Mesenchymal stem cell (in vitro differentiated cells and primary cell): ENCODE measurements at regions not wholly inside any gene's neighbourhood (a gene's known extent, or its start where the extent isn't known, plus 50 kb on each side); places are given as distances from the start of the nearest gene placed in this dataset.
A peak's percentile ranks its signal among the peaks of the same experiment; 100 is the strongest.

Experiments used
- DNase-seq: peaks from one replicate; pipeline ENCODE4 v3.0.0-alpha.2; 2013
- H2AFZ ChIP-seq: one replicate; pipeline ENCODE4 v1.6.1; 2013; ENCODE audit warnings: low read depth, mild to moderate bottlenecking, control low read depth, inconsistent platforms, low read length, moderate library complexity
- H2AK5ac ChIP-seq: 2 replicates; pipeline ENCODE4 v1.6.1; 2013; ENCODE audit warnings: low read length, moderate library complexity, mild to moderate bottlenecking, inconsistent platforms; ENCODE audit not compliant: severe bottlenecking
- H2BK120ac ChIP-seq: one replicate; pipeline ENCODE4 v1.6.1; 2013; ENCODE audit warnings: low read depth, mild to moderate bottlenecking, inconsistent platforms, low read length, moderate library complexity
- H2BK12ac ChIP-seq, 2 experiments: one replicate each; pipeline ENCODE4 v1.6.1; 2013; ENCODE audit warnings: inconsistent platforms in 2 of 2, low read length in 2 of 2, mild to moderate bottlenecking in 2 of 2, moderate library complexity in 2 of 2, control low read depth in 1 of 2
- H2BK15ac ChIP-seq: one replicate; pipeline ENCODE4 v1.6.1; 2013; ENCODE audit warnings: mild to moderate bottlenecking, low read depth, inconsistent platforms; ENCODE audit not compliant: poor library complexity, severe bottlenecking
- H2BK5ac ChIP-seq: 2 replicates; pipeline ENCODE4 v1.6.1; 2013; ENCODE audit warnings: low read depth, mild to moderate bottlenecking, low read length, control low read depth, inconsistent platforms; ENCODE audit not compliant: poor library complexity, severe bottlenecking
- H3K14ac ChIP-seq, 2 experiments: one replicate each; pipeline ENCODE4 v1.6.1; 2013; ENCODE audit warnings: inconsistent platforms in 2 of 2, low read length in 2 of 2, control low read depth in 1 of 2, mild to moderate bottlenecking in 1 of 2, moderate library complexity in 1 of 2
- H3K18ac ChIP-seq, 2 experiments: one replicate each; pipeline ENCODE4 v1.6.1; 2013; ENCODE audit warnings: inconsistent platforms in 2 of 2, low read length in 2 of 2, control low read depth in 1 of 2, low read depth in 1 of 2, mild to moderate bottlenecking in 1 of 2
- H3K23ac ChIP-seq, 2 experiments: one replicate each; pipeline ENCODE4 v1.6.1; 2013; ENCODE audit warnings: inconsistent platforms in 2 of 2, low read length in 2 of 2, mild to moderate bottlenecking in 2 of 2, moderate library complexity in 2 of 2, control low read depth in 1 of 2
- H3K27ac ChIP-seq: 2 replicates; pipeline ENCODE4 v1.5.1; 2013; ENCODE audit warnings: mild to moderate bottlenecking, moderate library complexity, low read length, control low read depth, inconsistent platforms; ENCODE audit not compliant: poor library complexity, severe bottlenecking
- H3K27me3 ChIP-seq, 2 experiments: 2 replicates each; pipeline versions ENCODE4 v1.6.1 to v1.7.0; 2013; ENCODE audit warnings: low read length in 2 of 2, mild to moderate bottlenecking in 2 of 2, moderate library complexity in 2 of 2, control low read depth in 1 of 2, inconsistent platforms in 1 of 2; ENCODE audit not compliant: control insufficient read depth in 1 of 2, insufficient read depth in 1 of 2
- H3K36me3 ChIP-seq, 2 experiments: 2 replicates each; pipeline versions ENCODE4 v1.6.1 to v1.7.0; 2013; ENCODE audit warnings: low read length in 2 of 2, control low read depth in 1 of 2, inconsistent platforms in 1 of 2, low read depth in 1 of 2, mild to moderate bottlenecking in 1 of 2; ENCODE audit not compliant: insufficient read depth in 2 of 2, control insufficient read depth in 1 of 2
- H3K4ac ChIP-seq, 2 experiments: one replicate each; pipeline ENCODE4 v1.6.1; 2013; ENCODE audit warnings: inconsistent platforms in 2 of 2, low read length in 2 of 2, mild to moderate bottlenecking in 2 of 2, moderate library complexity in 2 of 2, control low read depth in 1 of 2, low read depth in 1 of 2
- H3K4me1 ChIP-seq: 2 replicates; pipeline ENCODE4 v1.6.1; 2013; ENCODE audit warnings: low read depth, low read length, control low read depth; ENCODE audit not compliant: control insufficient read depth, insufficient read depth
- H3K4me2 ChIP-seq: 2 replicates; pipeline ENCODE4 v1.6.1; 2013; ENCODE audit warnings: low read length, mild to moderate bottlenecking, inconsistent platforms; ENCODE audit not compliant: poor library complexity, severe bottlenecking
- H3K4me3 ChIP-seq, 2 experiments: 2 replicates each; pipeline versions ENCODE4 v1.5.1 to v1.7.0; 2013; ENCODE audit warnings: low read length in 2 of 2, mild to moderate bottlenecking in 2 of 2, control low read depth in 1 of 2, low read depth in 1 of 2; ENCODE audit not compliant: insufficient read depth in 1 of 2
- H3K79me1 ChIP-seq: replicated peaks from 2 replicates; pipeline ENCODE4 v1.6.1; 2013; ENCODE audit warnings: mild to moderate bottlenecking, control low read depth, low read length, inconsistent platforms; ENCODE audit not compliant: poor library complexity, severe bottlenecking
- H3K9ac ChIP-seq: 2 replicates; pipeline ENCODE4 v1.7.0; 2013; ENCODE audit warnings: mild to moderate bottlenecking, low read length, moderate library complexity
- H3K9me3 ChIP-seq: 2 replicates; pipeline ENCODE4 v1.7.0; 2013; ENCODE audit warnings: mild to moderate bottlenecking, low read length; ENCODE audit not compliant: control insufficient read depth
- H4K8ac ChIP-seq: one replicate; pipeline ENCODE4 v1.6.1; 2013; ENCODE audit warnings: inconsistent platforms, mild to moderate bottlenecking, low read length, moderate library complexity
- H4K91ac ChIP-seq: one replicate; pipeline ENCODE4 v1.6.1; 2013; ENCODE audit warnings: mild to moderate bottlenecking, low read length, inconsistent platforms
- WGBS: methylation state at CpG from one replicate; pipeline ENCODE4 v1.1.7; 2013; ENCODE audit warnings: mixed read lengths; 5-methylcytosine and 5-hydroxymethylcytosine counted together

- H3K9me3 ChIP-seq = no peaks in the 10 kb centered on the region
- H3K27me3 ChIP-seq = no peaks in the 10 kb centered on the region
- no peak overlapping the region for H2AFZ ChIP-seq
- no peak overlapping the region for H2BK15ac ChIP-seq
- H3K14ac ChIP-seq = no peak overlapping the region
- H3K4me2 ChIP-seq = no peak overlapping the region
- no peak overlapping the region for H3K18ac ChIP-seq
- peaks cover 2% of the 10 kb centered on the region for H3K79me1 ChIP-seq
- H4K91ac ChIP-seq = no peak overlapping the region
- H2BK5ac ChIP-seq = no peak overlapping the region
- no peak overlapping the region for H4K8ac ChIP-seq
- no peak overlapping the region for H2BK12ac ChIP-seq
- no peak for DNase-seq
- H2BK120ac ChIP-seq = no peak overlapping the region
- WGBS = 63% methylated on average over 1 of the region's 2 CpGs
- H2AK5ac ChIP-seq = no peak overlapping the region
- H3K4ac ChIP-seq = no peak overlapping the region
- H3K36me3 ChIP-seq = peaks cover 0 to 43% of the 10 kb centered on the region in 2 experiments
- H3K4me1 ChIP-seq = no peaks in the 10 kb centered on the region
- peak overlapping the region in 1 of 2 experiments; percentile 23 for H3K4me3 ChIP-seq
- H3K9ac ChIP-seq = no peak overlapping the region
- no peak overlapping the region for H3K23ac ChIP-seq
- H3K27ac ChIP-seq = no peak overlapping the region
Observed at GRCh38 chr7:22944510-22944909, 69.4 kb downstream of the HYCC1 start.

- H4K8ac ChIP-seq = no peak overlapping the region
- peaks cover 0 to 48% of the 10 kb centered on the region in 2 experiments for H3K36me3 ChIP-seq
- no peaks in the 10 kb centered on the region for H3K27me3 ChIP-seq
- no peak overlapping the region for H3K18ac ChIP-seq
- H2BK5ac ChIP-seq = no peak overlapping the region
- H3K9me3 ChIP-seq = no peaks in the 10 kb centered on the region
- no peak overlapping the region for H3K14ac ChIP-seq
- no peak overlapping the region for H3K4me2 ChIP-seq
- no peak overlapping the region for H3K23ac ChIP-seq
- no peak overlapping the region for H2BK15ac ChIP-seq
- no peak overlapping the region for H2BK12ac ChIP-seq
- WGBS = 87% methylated on average over 5 of the region's 6 CpGs
- H2BK120ac ChIP-seq = no peak overlapping the region
- H2AFZ ChIP-seq = no peak overlapping the region
- no peak overlapping the region for H3K27ac ChIP-seq
- H4K91ac ChIP-seq = no peak overlapping the region
- no peak overlapping the region for H3K4ac ChIP-seq
- peak; percentile 14 for DNase-seq
- H3K9ac ChIP-seq = no peak overlapping the region
- no peaks in the 10 kb centered on the region for H3K4me1 ChIP-seq
- H3K79me1 ChIP-seq = peaks cover 2% of the 10 kb centered on the region
- peak overlapping the region in 1 of 2 experiments; percentile 23 for H3K4me3 ChIP-seq
- no peak overlapping the region for H2AK5ac ChIP-seq
Observed at GRCh38 chr7:22944022-22944421, 69.9 kb downstream of the HYCC1 start.

- no peak overlapping the region for H2BK12ac ChIP-seq
- DNase-seq = no peak
- no peak overlapping the region for H3K27ac ChIP-seq
- no peak overlapping the region for H2AFZ ChIP-seq
- H3K18ac ChIP-seq = no peak overlapping the region
- no peaks in the 10 kb centered on the region for H3K9me3 ChIP-seq
- H3K79me1 ChIP-seq = peaks cover 2% of the 10 kb centered on the region
- no peak overlapping the region for H3K4me2 ChIP-seq
- H3K4me1 ChIP-seq = no peaks in the 10 kb centered on the region
- no peak overlapping the region for H2BK15ac ChIP-seq
- no peak overlapping the region for H3K4ac ChIP-seq
- no peak overlapping the region for H3K23ac ChIP-seq
- no peak overlapping the region for H2AK5ac ChIP-seq
- no peak overlapping the region for H3K14ac ChIP-seq
- no peak overlapping the region for H4K91ac ChIP-seq
- WGBS = 100% methylated on average over 1 of the region's 2 CpGs
- no peak overlapping the region for H2BK120ac ChIP-seq
- no peak overlapping the region for H3K4me3 ChIP-seq
- no peaks in the 10 kb centered on the region for H3K27me3 ChIP-seq
- no peak overlapping the region for H2BK5ac ChIP-seq
- H3K9ac ChIP-seq = no peak overlapping the region
- peaks cover 0 to 52% of the 10 kb centered on the region in 2 experiments for H3K36me3 ChIP-seq
- no peak overlapping the region for H4K8ac ChIP-seq
Observed at GRCh38 chr7:22942191-22942590, 71.7 kb downstream of the HYCC1 start.

GRCh38 chr7:22939842-22940241 lies 74.1 kb downstream of the HYCC1 start:
- H2BK12ac ChIP-seq = no peak overlapping the region
- peaks cover 2% of the 10 kb centered on the region for H3K79me1 ChIP-seq

More at GRCh38 chr7:22939842-22940241, 74.1 kb downstream of the HYCC1 start:
- WGBS = no CpG with 5 or more reads among the region's 1 CpG
- H3K18ac ChIP-seq = no peak overlapping the region
- no peak overlapping the region for H2AFZ ChIP-seq
- H3K23ac ChIP-seq = no peak overlapping the region
- H3K27ac ChIP-seq = no peak overlapping the region
- H2AK5ac ChIP-seq = no peak overlapping the region
- no peak overlapping the region for H2BK15ac ChIP-seq
- H2BK120ac ChIP-seq = no peak overlapping the region
- H3K9me3 ChIP-seq = no peaks in the 10 kb centered on the region
- no peak overlapping the region for H3K14ac ChIP-seq
- no peak overlapping the region for H3K9ac ChIP-seq
- H3K27me3 ChIP-seq = no peaks in the 10 kb centered on the region
- no peak overlapping the region for H4K91ac ChIP-seq
- no peak overlapping the region for H3K4me3 ChIP-seq
- peaks cover 0 to 34% of the 10 kb centered on the region in 2 experiments for H3K36me3 ChIP-seq
- H3K4me1 ChIP-seq = no peaks in the 10 kb centered on the region
- H2BK5ac ChIP-seq = no peak overlapping the region
- H4K8ac ChIP-seq = no peak overlapping the region
- H3K4ac ChIP-seq = no peak overlapping the region
- DNase-seq = no peak
- H3K4me2 ChIP-seq = no peak overlapping the region
